ENCODE measurements at regions not wholly inside any gene's neighbourhood (a gene's known extent, or its start where the extent isn't known, plus 50 kb on each side); places are given as distances from the start of the nearest gene placed in this dataset.

DNA sequence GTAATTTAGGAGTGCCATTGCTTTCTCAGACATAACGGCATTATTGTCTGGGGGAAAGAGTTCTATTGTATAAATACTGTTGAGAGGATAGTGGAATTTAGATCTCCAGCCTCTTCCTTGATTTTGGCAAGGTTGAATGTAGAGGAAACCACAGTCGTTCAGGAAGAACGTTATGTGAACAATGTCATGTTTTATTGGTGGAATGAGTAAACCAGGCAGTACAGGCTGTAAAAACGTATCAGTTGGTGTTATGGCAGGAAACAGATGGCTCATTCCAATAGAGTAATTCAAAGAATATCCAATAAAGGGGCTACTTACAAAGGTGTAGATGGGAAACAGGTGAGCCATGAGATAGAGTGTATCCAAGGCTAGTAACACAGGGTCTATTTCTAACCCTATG lies 123.6 kb upstream of the SLC35B3 start:
- TF ChIP-seq, protein P1, sequence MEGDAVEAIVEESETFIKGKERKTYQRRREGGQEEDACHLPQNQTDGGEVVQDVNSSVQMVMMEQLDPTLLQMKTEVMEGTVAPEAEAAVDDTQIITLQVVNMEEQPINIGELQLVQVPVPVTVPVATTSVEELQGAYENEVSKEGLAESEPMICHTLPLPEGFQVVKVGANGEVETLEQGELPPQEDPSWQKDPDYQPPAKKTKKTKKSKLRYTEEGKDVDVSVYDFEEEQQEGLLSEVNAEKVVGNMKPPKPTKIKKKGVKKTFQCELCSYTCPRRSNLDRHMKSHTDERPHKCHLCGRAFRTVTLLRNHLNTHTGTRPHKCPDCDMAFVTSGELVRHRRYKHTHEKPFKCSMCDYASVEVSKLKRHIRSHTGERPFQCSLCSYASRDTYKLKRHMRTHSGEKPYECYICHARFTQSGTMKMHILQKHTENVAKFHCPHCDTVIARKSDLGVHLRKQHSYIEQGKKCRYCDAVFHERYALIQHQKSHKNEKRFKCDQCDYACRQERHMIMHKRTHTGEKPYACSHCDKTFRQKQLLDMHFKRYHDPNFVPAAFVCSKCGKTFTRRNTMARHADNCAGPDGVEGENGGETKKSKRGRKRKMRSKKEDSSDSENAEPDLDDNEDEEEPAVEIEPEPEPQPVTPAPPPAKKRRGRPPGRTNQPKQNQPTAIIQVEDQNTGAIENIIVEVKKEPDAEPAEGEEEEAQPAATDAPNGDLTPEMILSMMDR (IDR thresholded peaks at IDR 0.05), result no peak
- no peak for TF ChIP-seq POLR2A (IDR thresholded peaks at IDR 0.05)
